HCT116 (cell line): ENCODE measurements at regions not wholly inside any gene's neighbourhood (a gene's known extent, or its start where the extent isn't known, plus 50 kb on each side); places are given as distances from the start of the nearest gene placed in this dataset.

Experiments used
- ATAC-seq: fragments of 200-7000 bp; cut with Tn5 transposase; 2 replicates; pipeline ENCODE4 v1.9.1; 2020; ENCODE audit warnings: mild to moderate bottlenecking, moderate library complexity
- BruUV-seq: library from RNA; stranded (reverse); fragments of 400-500 nt; replicated peaks from 2 replicates; lab custom pipeline; 2021; lab: Mats Ljungman, UMichigan
- CTCF ChIA-PET: fragments of 300-600 bp; sonication (Branson Sonifier 250); formaldehyde crosslinking; loops from one replicate; lab custom pipeline; 2021; ENCODE audit warnings: antibody characterized with exemption; lab: Charles Lee
- POLR2A ChIA-PET: fragments of 300-600, 350-600 bp; sonication (Branson Sonifier 250); formaldehyde crosslinking; loops from one replicate; lab custom pipeline; 2021; ENCODE audit warnings: antibody characterized with exemption; lab: Charles Lee
- RAD21 ChIA-PET, 2 experiments: fragments of 300-600 bp; sonication (Branson Sonifier 250); formaldehyde crosslinking; loops; one replicate each; lab custom pipeline; 2023; ENCODE audit warnings: low total read pairs in 2 of 2; ENCODE audit not compliant: uncharacterized antibody in 2 of 2, unreplicated experiment in 2 of 2, low non-redundant PET in 1 of 2; lab: Charles Lee
- DNase-seq: peaks from one replicate; pipeline ENCODE4 v3.0.0-alpha.2; 2010; ENCODE audit warnings: low read depth, low spot score
- H2AFZ ChIP-seq: fragments of 200-600 bp; shearing (Covaris generic), sonication (generic); 2 replicates; pipeline ENCODE4 v1.6.1; 2017; ENCODE audit warnings: low read depth, mixed run types, mixed read lengths, antibody characterized with exemption, low read length; ENCODE audit not compliant: poor library complexity, severe bottlenecking
- H3K27ac ChIP-seq: 2 replicates; pipeline ENCODE4 v1.5.1; 2012; ENCODE audit warnings: low read depth, low read length
- H3K27me3 ChIP-seq: fragments of 200-600 bp; sonication (generic); 2 replicates; pipeline ENCODE4 v1.6.1; 2016; ENCODE audit warnings: mixed run types, low read length, mixed read lengths; ENCODE audit not compliant: insufficient read depth
- H3K36me3 ChIP-seq, 2 experiments: fragments of 200-500 bp in 1 of 2; fragments of 200-600 bp in 1 of 2; sonication (Bioruptor generic) in 1 of 2; sonication (generic) in 1 of 2; 2 replicates each; pipeline versions ENCODE4 v1.5.1 to v1.6.1; 2014 to 2016; ENCODE audit warnings: low read length in 2 of 2, inconsistent platforms in 1 of 2, mixed read lengths in 1 of 2, mixed run types in 1 of 2; ENCODE audit not compliant: insufficient read depth in 2 of 2, control insufficient read depth in 1 of 2
- H3K4me1 ChIP-seq, 2 experiments: fragments of 200-600 bp in 1 of 2; sonication (generic) in 1 of 2; 2 replicates each; pipeline versions ENCODE4 v1.5.1 to v1.6.1; 2012 to 2017; ENCODE audit warnings: low read length in 2 of 2, inconsistent platforms in 1 of 2, mild to moderate bottlenecking in 1 of 2, mixed read lengths in 1 of 2, mixed run types in 1 of 2, moderate library complexity in 1 of 2; ENCODE audit not compliant: insufficient read depth in 2 of 2, control insufficient read depth in 1 of 2
- H3K4me2 ChIP-seq: fragments of 200-600 bp; sonication (generic); 2 replicates; pipeline ENCODE4 v1.6.1; 2017; ENCODE audit warnings: mixed run types, low read length, mixed read lengths
- H3K4me3 ChIP-seq, 2 experiments: fragments of 200-600 bp in 1 of 2; sonication (generic) in 1 of 2; replicated peaks in 1 of 2; 2 replicates each; pipeline ENCODE4 v1.5.1; 2011 to 2016; ENCODE audit warnings: low read length in 2 of 2, control low read depth in 1 of 2, low read depth in 1 of 2, mild to moderate bottlenecking in 1 of 2, mixed read lengths in 1 of 2, mixed run types in 1 of 2
- H3K79me2 ChIP-seq: fragments of 200-600 bp; sonication (generic); 2 replicates; pipeline ENCODE4 v1.6.1; 2017; ENCODE audit warnings: mild to moderate bottlenecking, mixed run types, low read length, moderate library complexity, mixed read lengths; ENCODE audit not compliant: insufficient read depth
- H3K9ac ChIP-seq: fragments of 200-600 bp; sonication (generic); 2 replicates; pipeline ENCODE4 v1.6.1; 2016; ENCODE audit warnings: low read length, mixed read lengths
- H3K9me2 ChIP-seq: fragments of 200-600 bp; sonication (generic), shearing (Covaris generic); 2 replicates; pipeline ENCODE4 v1.6.1; 2017; ENCODE audit warnings: mixed run types, mild to moderate bottlenecking, moderate library complexity; ENCODE audit not compliant: insufficient read depth
- H3K9me3 ChIP-seq, 2 experiments: fragments of 200-500 bp in 1 of 2; fragments of 200-600 bp in 1 of 2; sonication (Bioruptor generic) in 1 of 2; sonication (generic) in 1 of 2; 2 replicates each; pipeline ENCODE4 v1.6.1; 2014 to 2017; ENCODE audit warnings: low read length in 2 of 2, mixed read lengths in 2 of 2, inconsistent platforms in 1 of 2, low read depth in 1 of 2, mild to moderate bottlenecking in 1 of 2, mixed run types in 1 of 2, moderate library complexity in 1 of 2; ENCODE audit not compliant: control insufficient read depth in 1 of 2, insufficient read depth in 1 of 2
- H4K20me1 ChIP-seq: fragments of 200-600 bp; sonication (generic), shearing (Covaris generic); 2 replicates; pipeline ENCODE4 v1.6.1; 2017; ENCODE audit warnings: mixed run types, mild to moderate bottlenecking, moderate library complexity; ENCODE audit not compliant: insufficient read depth
- CEBPB ChIP-seq: IDR thresholded peaks from 2 replicates; pipeline ENCODE4 v1.6.1; 2012; ENCODE audit warnings: low read depth
- EZH2 ChIP-seq: fragments of 200-600 bp; sonication (generic); IDR thresholded peaks from 2 replicates; pipeline ENCODE4 v1.6.1; 2017; ENCODE audit warnings: antibody characterized with exemption, mixed run types
- EZH2phosphoT487 ChIP-seq: fragments of 200-600 bp; IDR thresholded peaks from 2 replicates; pipeline ENCODE4 v1.6.1; 2018; ENCODE audit warnings: antibody characterized with exemption, borderline replicate concordance
- FOSL1 ChIP-seq: IDR thresholded peaks from 2 replicates; pipeline ENCODE4 v1.6.1; 2012; ENCODE audit warnings: low read depth
- JUND ChIP-seq: IDR thresholded peaks from 2 replicates; pipeline ENCODE4 v1.6.1; 2012
- POLR2A ChIP-seq: IDR thresholded peaks from 2 replicates; pipeline ENCODE4 v1.7.0; 2011; ENCODE audit warnings: borderline replicate concordance; ENCODE audit not compliant: insufficient read depth, insufficient read length; ENCODE audit errors: extremely low read depth
- RAD21 ChIP-seq: IDR thresholded peaks from 2 replicates; pipeline ENCODE4 v1.6.1; 2012; ENCODE audit warnings: low read depth, mild to moderate bottlenecking
- intact Hi-C: fragments of 100-400 bp; cut with micrococcal nuclease; formaldehyde crosslinking; loops from 2 replicates; pipeline ENCODE4 v1.10.0; 2022

- TF ChIP-seq RAD21, result no peak
Observed at GRCh38 chr5:14986413-14986812, 114.8 kb upstream of the ANKH start (continued).

- no peak for ATAC-seq
- Histone ChIP-seq H3K9me3 (no peaks in the 10 kb centered on the region), H3K4me2 (no peak overlapping the region), H3K4me1 (no peaks in the 10 kb centered on the region), H3K27ac (no peak overlapping the region), H3K9me2 (no peaks in the 10 kb centered on the region), H4K20me1 (no peaks in the 10 kb centered on the region), H3K27me3 (no peaks in the 10 kb centered on the region), H3K36me3 (no peaks in the 10 kb centered on the region), H3K79me2 (no peaks in the 10 kb centered on the region), H3K4me3 (no peak overlapping the region), H2AFZ (no peak overlapping the region), H3K9ac (no peak overlapping the region)
- RAD21 ChIA-PET, result no interaction called here
- no peak for TF ChIP-seq CEBPB
- TF ChIP-seq JUND, result no peak
- TF ChIP-seq POLR2A, result no peak
- POLR2A ChIA-PET, result interaction anchor here (1.0 kb wide), 1 partner anchor 11 kb away, joined by 3 read pairs; no protein-coding TSS in a partner anchor
- DNase-seq, result no peak
- CTCF ChIA-PET, result no interaction called here
- intact Hi-C loops, result no loop called here
- no TSS peak for BruUV-seq
Observed at GRCh38 chr5:14983666-14984441, 112.3 kb upstream of the ANKH start.

GRCh38 chr5:14980698-14981097, 109.1 kb upstream of the ANKH start:
- Histone ChIP-seq H3K9me3 (no peaks in the 10 kb centered on the region), H3K9me2 (no peaks in the 10 kb centered on the region), H4K20me1 (no peaks in the 10 kb centered on the region), H2AFZ (no peak overlapping the region), H3K27ac (no peak overlapping the region)
- DNase-seq, result no peak
- RAD21 ChIA-PET, result no interaction called here
- no peak for TF ChIP-seq RAD21
- no peak for TF ChIP-seq FOSL1
- no peak for TF ChIP-seq JUND
- no peak for TF ChIP-seq EZH2
- no peak for TF ChIP-seq POLR2A
- no peak for TF ChIP-seq EZH2phosphoT487
- TF ChIP-seq, all 23 proteins: peak for 0
- H3K36me3 ChIP-seq, result no peaks in the 10 kb centered on the region
- no peaks in the 10 kb centered on the region for H3K79me2 ChIP-seq
- H3K9ac ChIP-seq, result no peak overlapping the region
- intact Hi-C loops, result no loop called here
- no peaks in the 10 kb centered on the region; a peak in 1 of 4 replicates for H3K4me1 ChIP-seq
- H3K4me3 ChIP-seq, result no peak overlapping the region
- no peak overlapping the region for H3K4me2 ChIP-seq
- BruUV-seq, result no TSS peak
- no peaks in the 10 kb centered on the region for H3K27me3 ChIP-seq
- ATAC-seq, result no peak
- ChIA-PET POLR2A (no interaction called here), CTCF (no interaction called here)
